ENCODE measurements at regions not wholly inside any gene's neighbourhood (a gene's known extent, or its start where the extent isn't known, plus 50 kb on each side); places are given as distances from the start of the nearest gene placed in this dataset.

DNA sequence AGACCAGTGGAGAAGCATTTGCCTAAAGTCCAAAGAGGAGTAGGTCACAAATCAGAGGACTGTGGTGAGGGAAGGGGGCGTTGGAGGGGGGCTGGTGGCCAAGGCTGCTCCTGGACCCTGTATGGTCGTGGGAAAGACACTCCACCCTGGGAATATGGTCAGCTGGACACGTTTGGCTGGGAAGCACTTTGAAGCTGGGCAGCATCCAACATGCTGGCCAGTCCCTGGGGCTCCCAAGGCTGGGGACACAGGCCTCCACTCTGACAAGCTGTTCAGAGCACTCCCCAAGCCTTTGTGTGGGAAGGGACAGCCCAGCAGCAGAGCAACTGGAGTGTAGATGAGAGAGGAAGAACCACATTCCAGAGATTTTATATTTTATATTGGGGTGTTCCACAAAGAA is 203.2 kb downstream of the ANKRD60 start:
- H3K9me2 ChIP-seq (ENCODE audit: low read depth, low read length) = no peaks in the 10 kb centered on the region
- no peak overlapping the region for H2AFZ ChIP-seq (ENCODE audit: low read length)
- H3K79me2 ChIP-seq (ENCODE audit: insufficient read depth, low read length) = no peaks in the 10 kb centered on the region
- no peaks in the 10 kb centered on the region for H3K4me1 ChIP-seq (ENCODE audit: insufficient read depth, low read length, severe bottlenecking)
- H4K20me1 ChIP-seq (ENCODE audit: insufficient read depth, low read length) = no peaks in the 10 kb centered on the region
- H3K36me3 ChIP-seq (ENCODE audit: insufficient read depth, low read length) = no peaks in the 10 kb centered on the region
- no peaks in the 10 kb centered on the region for H3K9me3 ChIP-seq (ENCODE audit: low read length)
- TF ChIP-seq, protein P1, sequence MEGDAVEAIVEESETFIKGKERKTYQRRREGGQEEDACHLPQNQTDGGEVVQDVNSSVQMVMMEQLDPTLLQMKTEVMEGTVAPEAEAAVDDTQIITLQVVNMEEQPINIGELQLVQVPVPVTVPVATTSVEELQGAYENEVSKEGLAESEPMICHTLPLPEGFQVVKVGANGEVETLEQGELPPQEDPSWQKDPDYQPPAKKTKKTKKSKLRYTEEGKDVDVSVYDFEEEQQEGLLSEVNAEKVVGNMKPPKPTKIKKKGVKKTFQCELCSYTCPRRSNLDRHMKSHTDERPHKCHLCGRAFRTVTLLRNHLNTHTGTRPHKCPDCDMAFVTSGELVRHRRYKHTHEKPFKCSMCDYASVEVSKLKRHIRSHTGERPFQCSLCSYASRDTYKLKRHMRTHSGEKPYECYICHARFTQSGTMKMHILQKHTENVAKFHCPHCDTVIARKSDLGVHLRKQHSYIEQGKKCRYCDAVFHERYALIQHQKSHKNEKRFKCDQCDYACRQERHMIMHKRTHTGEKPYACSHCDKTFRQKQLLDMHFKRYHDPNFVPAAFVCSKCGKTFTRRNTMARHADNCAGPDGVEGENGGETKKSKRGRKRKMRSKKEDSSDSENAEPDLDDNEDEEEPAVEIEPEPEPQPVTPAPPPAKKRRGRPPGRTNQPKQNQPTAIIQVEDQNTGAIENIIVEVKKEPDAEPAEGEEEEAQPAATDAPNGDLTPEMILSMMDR (IDR thresholded peaks at IDR 0.05; ENCODE audit: low read length) = no peak
- no peak for TF ChIP-seq EZH2 (IDR thresholded peaks at IDR 0.05; ENCODE audit: borderline replicate concordance, low read length)
- H3K27me3 ChIP-seq (ENCODE audit: insufficient read depth, low read length) = no peaks in the 10 kb centered on the region
- no peak overlapping the region for H3K9ac ChIP-seq (ENCODE audit: low read length)
- no peak overlapping the region for H3K4me2 ChIP-seq (ENCODE audit: low read length)
- no peaks in the 10 kb centered on the region for H3F3A ChIP-seq (ENCODE audit: insufficient read depth, low read length)
- no peak overlapping the region for H3K4me3 ChIP-seq (ENCODE audit: low read depth, low read length, poor library complexity, severe bottlenecking)
- no peak overlapping the region for H3K27ac ChIP-seq (ENCODE audit: low read depth, low read length, poor library complexity, severe bottlenecking)

DNA sequence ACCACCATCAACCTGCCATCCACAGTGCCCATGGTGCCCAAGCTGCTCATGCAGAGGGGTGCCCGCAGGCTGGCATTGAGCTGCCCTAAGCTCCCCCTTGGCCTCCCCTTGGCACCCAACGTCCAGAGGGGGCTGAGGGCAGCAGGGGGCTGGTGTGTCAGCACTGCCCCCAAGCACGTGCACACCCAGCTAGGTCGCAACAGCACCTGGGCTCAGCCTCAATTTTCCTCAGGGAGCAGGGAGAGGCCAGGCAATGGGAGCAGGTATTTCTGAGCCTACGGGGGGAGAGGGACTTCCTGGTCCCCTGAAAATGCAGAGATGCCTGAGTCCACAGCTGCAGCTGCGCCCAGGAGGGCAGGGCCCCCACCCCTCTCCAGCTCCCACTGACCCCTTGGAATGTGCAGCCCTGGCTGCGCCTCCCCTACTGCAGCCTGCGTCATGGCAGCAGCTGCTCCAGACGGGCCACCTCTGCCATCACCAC is 204.2 kb downstream of the ANKRD60 start:
- Histone ChIP-seq H3K4me2 (ENCODE audit: low read length) (no peak overlapping the region), H3K27ac (ENCODE audit: low read depth, low read length, poor library complexity, severe bottlenecking) (no peak overlapping the region), H3K4me1 (ENCODE audit: insufficient read depth, low read length, severe bottlenecking) (no peaks in the 10 kb centered on the region), H2AFZ (ENCODE audit: low read length) (no peak overlapping the region), H3K4me3 (ENCODE audit: low read depth, low read length, poor library complexity, severe bottlenecking) (no peak overlapping the region), H3K36me3 (ENCODE audit: insufficient read depth, low read length) (no peaks in the 10 kb centered on the region), H4K20me1 (ENCODE audit: insufficient read depth, low read length) (no peaks in the 10 kb centered on the region), H3K9me2 (ENCODE audit: low read depth, low read length) (no peaks in the 10 kb centered on the region), H3K79me2 (ENCODE audit: insufficient read depth, low read length) (no peaks in the 10 kb centered on the region), H3K9ac (ENCODE audit: low read length) (no peak overlapping the region), H3K9me3 (ENCODE audit: low read length) (no peaks in the 10 kb centered on the region), H3F3A (ENCODE audit: insufficient read depth, low read length) (no peaks in the 10 kb centered on the region), H3K27me3 (ENCODE audit: insufficient read depth, low read length) (no peaks in the 10 kb centered on the region)
- TF ChIP-seq, protein P1 (IDR thresholded peaks at IDR 0.05; ENCODE audit: low read length) = no peak
- TF ChIP-seq EZH2 (IDR thresholded peaks at IDR 0.05; ENCODE audit: borderline replicate concordance, low read length) = no peak

DNA sequence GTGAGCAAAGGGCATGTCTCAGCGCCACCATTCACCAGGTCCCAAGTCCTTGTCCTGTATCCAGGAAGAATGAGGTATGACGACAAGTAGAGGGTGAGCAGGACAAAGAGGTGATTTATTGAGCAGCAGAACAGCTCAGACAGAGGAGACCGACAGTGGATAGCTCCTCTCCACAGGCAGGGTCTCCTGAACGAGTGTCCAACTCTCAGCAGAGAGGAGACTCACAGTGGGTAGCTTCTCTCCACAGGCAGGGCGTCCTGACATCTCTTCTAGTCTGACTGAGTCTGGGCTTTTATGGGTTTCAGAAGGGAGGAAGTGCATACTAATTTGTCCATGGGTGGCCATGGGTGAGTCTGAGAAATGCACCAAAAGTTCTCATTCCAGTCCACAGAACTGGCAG is 204.7 kb downstream of the ANKRD60 start:
- H3K4me2 ChIP-seq (ENCODE audit: low read length) = no peak overlapping the region
- no peaks in the 10 kb centered on the region for H3F3A ChIP-seq (ENCODE audit: insufficient read depth, low read length)
- no peak overlapping the region for H3K4me3 ChIP-seq (ENCODE audit: low read depth, low read length, poor library complexity, severe bottlenecking)
- H4K20me1 ChIP-seq (ENCODE audit: insufficient read depth, low read length) = no peaks in the 10 kb centered on the region
- H2AFZ ChIP-seq (ENCODE audit: low read length) = no peak overlapping the region
- no peaks in the 10 kb centered on the region for H3K9me2 ChIP-seq (ENCODE audit: low read depth, low read length)
- H3K36me3 ChIP-seq (ENCODE audit: insufficient read depth, low read length) = no peaks in the 10 kb centered on the region
- H3K27me3 ChIP-seq (ENCODE audit: insufficient read depth, low read length) = no peaks in the 10 kb centered on the region
- no peak overlapping the region for H3K9ac ChIP-seq (ENCODE audit: low read length)
- no peaks in the 10 kb centered on the region for H3K4me1 ChIP-seq (ENCODE audit: insufficient read depth, low read length, severe bottlenecking)
- H3K27ac ChIP-seq (ENCODE audit: low read depth, low read length, poor library complexity, severe bottlenecking) = no peak overlapping the region
- H3K9me3 ChIP-seq (ENCODE audit: low read length) = no peaks in the 10 kb centered on the region
- TF ChIP-seq, protein P1 (IDR thresholded peaks at IDR 0.05; ENCODE audit: low read length) = no peak
- TF ChIP-seq EZH2 (IDR thresholded peaks at IDR 0.05; ENCODE audit: borderline replicate concordance, low read length) = no peak
- no peaks in the 10 kb centered on the region for H3K79me2 ChIP-seq (ENCODE audit: insufficient read depth, low read length)

All from OCI-LY1 (cell line).